ENCODE measurements at regions not wholly inside any gene's neighbourhood (a gene's known extent, or its start where the extent isn't known, plus 50 kb on each side); places are given as distances from the start of the nearest gene placed in this dataset.
"Not testable (repeated sequence)": the region's sequence is repeated elsewhere in the genome, so short reads cannot be mapped to it uniquely, and the experiment has no call there.

DNA sequence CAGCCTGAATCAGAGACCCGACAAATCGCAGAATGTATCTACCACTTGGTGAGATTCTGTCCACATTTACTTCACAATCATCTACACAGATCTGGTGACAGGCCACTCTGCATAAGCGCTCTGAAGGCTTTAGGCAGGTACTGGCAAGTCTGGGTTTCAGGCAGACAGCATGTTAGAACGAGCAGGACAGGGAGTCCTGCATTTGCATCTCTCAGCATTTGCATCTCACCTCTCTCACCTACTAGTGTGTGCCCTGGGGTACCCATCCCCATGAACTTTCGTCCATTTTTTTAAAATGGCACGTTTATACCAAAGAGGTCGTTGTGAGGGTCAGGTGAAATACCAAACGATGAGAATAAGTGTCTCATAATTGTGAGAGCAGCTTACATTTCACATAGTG, 108.2 kb downstream of the SPATA31A1 start:
- H3K27ac ChIP-seq: peak overlapping the region; percentile 45
- peak; percentile 31 for DNase-seq (ENCODE audit: low read depth, low spot score)

DNA sequence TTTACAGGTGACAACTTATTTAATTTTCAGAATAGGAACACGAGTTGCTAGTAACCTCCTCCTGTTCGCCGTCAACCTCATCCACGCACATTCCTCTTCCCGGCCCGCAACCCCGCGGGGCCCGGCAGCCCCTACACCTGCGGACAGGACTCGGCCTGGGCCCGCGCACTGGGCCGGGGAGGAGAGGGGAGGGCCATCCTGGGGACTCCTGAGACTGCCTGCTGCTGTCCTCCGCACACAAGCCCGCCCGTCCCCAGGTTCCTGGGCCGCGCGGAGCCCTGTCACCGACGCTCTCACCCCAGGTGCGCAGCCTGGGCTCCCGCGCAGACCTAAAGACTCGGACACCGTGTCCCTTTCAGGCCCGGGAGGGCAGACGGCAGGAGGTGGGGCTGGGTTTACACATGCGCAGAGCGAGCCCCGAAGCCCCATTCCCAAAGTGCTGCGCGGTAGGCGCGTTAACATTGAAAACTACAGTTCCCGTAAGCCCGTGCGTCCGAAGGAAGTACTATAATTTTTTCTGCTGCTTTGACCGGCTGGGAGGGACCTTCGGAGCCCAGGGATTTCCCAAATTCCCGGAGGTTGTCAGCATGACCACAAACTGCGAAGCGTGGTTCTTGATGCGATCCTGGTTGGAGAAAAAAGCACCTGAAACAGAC, 108.8 kb downstream of the SPATA31A1 start:
- peak overlapping the region; percentile 45 for H3K27ac ChIP-seq
- DNase-seq (ENCODE audit: low read depth, low spot score): peak; percentile 24

DNA sequence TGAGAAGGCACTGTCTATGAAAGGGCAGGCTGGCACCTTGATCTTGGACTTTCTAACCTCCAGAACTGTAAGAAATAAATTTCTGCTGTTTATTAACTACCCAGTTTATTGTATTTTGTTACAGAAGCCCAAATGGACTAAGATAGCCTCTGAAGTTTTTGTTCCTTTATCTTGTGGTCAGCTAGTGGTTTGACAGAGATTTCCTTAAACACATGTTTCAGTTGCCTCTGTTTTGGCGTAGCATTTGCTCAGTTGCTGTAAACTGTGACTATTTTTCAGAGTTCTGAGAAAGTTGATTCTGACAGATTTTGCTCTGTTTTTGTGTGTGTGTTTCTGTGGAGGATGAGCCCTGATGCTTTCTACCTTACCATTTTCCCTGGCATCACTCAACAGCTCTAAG, 119.0 kb downstream of the SPATA31A1 start:
- H3K27ac ChIP-seq; DNase-seq (ENCODE audit: low read depth, low spot score): not testable (repeated sequence)

DNA sequence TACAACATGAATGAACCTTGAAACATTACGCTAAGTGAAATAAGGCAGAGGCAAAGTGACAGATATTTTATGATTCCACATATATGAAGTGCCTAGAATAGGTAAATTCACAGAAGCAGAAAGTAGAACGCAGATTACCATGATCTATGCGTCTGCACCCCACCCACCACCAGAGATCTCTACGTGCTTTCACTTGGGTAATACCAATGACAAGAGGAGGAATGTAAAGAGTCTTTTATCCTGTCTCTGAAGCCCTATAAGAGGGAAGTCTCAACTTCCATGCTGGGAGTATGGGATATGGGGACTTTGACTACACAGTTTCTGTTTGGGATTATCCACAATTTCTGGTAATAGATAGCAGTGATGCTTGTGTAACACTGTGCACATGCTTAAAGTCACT, 127.6 kb downstream of the SPATA31A1 start:
- H3K27ac ChIP-seq; DNase-seq (ENCODE audit: low read depth, low spot score): not testable (repeated sequence)

DNA sequence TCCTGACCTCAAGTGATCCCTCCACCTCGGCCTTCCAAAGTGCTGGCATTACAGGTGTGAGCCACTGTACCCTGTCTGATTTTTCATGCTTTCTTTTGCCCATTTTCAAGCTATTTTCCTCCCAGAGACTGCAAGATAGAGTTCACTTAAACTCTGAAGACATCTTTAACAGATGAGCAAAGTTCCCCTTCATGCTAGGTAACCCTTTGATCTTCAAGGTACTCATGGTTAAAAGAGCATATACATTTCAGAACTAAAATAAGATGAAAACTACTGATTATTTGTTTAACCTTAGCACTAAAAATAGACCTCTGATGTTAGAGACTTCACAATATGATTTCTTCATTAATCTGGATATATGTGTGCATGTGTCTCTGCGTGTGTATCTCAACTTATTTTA, 128.4 kb downstream of the SPATA31A1 start:
- H3K27ac ChIP-seq; DNase-seq (ENCODE audit: low read depth, low spot score): not testable (repeated sequence)

DNA sequence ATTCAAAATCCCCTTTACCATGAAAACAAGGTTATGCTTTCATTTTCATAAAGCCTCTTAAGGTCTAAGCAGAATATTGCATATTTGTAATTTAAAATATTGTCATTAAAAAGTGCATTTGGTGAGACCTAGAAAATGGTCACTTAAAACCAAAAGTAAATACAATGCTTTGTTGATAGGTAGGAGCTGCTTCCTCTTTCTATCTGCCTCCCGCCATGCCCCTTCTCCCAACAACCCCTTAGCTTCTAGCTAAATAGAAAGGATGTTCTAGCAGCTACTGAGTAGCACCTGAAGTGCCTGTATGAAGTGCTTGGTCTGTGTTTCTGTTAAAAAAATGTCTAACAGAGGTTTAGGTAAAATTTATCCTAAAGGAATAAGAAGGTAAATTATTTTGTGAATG, 128.8 kb downstream of the SPATA31A1 start:
- H3K27ac ChIP-seq; DNase-seq (ENCODE audit: low read depth, low spot score): not testable (repeated sequence)

DNA sequence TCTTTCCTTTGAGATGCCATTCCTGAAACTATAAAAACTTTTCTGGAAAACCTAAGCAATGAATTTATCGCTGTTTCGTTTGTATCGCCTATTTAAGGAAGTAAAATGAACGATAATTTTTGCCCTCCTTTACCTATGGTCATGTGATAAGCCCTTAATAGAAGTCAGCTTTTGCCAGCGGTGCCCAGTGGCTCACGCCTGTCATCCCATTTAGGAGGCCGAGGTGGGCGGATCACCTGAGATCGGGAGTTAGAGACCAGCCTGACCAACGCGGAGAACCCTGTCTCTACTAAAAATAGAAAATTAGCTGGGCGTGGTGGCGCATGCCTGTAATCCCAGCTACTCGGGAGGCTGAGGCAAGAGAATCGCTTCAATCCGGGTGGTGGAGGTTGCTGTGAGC, 132.0 kb downstream of the SPATA31A1 start:
- not testable (repeated sequence) for DNase-seq (ENCODE audit: low read depth, low spot score)

DNA sequence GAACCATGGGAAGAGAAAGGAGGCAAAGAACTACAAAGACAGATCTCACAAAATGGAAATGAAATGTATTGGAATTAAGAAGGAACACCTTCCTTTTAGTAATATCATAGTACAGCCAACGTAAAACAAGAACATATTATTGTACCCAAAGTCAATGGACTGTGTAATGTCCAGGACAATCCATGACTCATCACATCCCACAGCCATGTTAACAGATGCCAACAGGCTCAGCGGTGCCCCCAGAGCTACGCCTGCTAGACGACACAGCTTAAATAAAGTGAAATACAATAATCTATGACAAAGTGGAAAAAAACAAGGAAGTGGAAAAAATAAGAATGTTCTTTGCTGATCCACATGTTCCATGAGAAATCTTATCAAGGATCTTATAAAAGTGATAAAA, 140.8 kb downstream of the SPATA31A1 start:
- H3K27ac ChIP-seq; DNase-seq (ENCODE audit: low read depth, low spot score): not testable (repeated sequence)

More for the DNA sequence above, 132.0 kb downstream of the SPATA31A1 start:
- not testable (repeated sequence) for H3K27ac ChIP-seq

DNA sequence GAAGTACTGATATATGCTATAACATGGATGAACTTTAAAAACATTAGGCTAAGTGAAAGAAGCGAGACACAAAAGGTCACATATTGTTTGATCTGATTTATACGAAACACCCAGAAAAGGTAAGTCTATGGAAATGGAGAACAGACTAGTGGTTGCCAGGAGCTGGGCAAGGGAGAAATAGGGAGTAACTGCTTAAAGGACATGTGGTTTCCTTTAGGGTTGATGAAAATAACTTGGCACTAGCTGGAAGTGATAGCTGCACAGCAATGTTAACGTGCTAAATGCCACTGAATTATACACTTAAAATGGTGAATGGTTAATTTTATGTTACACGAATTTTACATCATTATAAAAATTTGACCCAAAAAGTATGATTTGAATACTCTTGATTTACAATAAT, 147.7 kb downstream of the SPATA31A1 start:
- not testable (repeated sequence) for H3K27ac ChIP-seq; DNase-seq (ENCODE audit: low read depth, low spot score)

DNA sequence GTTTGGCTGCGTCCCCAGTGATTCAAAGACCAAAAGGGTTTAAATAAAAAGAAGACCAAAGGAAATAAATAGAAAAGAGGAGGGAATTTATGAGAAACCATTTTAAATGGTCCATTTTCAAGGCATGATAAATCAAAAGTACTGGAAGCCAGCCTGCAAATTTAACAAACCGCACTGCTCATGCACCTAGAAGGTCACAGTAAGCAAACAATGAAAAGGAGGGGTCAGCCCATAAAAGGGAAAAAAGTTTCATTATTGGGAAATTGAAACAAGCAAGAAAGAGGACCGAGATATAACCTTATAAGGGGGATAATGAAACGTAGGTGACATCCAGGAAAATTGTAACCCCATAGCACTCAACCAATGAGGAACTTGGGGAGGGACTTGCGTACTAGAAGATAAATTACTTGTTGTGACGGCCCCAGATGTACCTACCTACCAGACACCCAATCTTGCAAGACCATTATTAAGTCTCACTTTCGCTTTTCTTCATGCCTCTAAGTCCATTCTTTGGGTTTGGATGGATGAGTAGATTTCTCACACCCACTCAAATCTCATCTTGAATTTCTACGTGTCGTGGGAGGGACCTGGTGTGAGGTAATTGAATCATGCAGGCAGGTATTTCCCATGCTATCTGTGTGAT, 172.0 kb downstream of the SPATA31A1 start:
- not testable (repeated sequence) for DNase-seq (ENCODE audit: low read depth, low spot score); H3K27ac ChIP-seq

DNA sequence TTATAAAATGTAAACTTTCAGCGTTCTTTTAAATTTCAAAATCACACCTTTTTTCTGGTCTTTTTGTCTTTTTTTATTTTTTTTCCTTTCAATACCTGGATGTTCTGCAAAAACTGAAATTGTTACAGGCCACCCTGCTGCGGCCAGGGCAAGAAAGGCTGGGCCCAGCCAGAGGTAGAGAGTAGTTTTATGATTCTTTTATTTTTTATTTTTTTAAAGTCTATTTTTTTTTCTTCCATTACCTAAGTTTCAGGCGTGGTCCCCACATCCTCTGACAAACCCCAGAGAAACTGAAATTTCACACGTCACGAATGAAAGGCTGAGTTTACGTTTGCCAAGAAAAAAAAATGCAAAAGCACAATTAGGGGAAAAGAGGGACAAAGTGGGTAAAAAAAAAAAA, 177.1 kb downstream of the SPATA31A1 start:
- H3K27ac ChIP-seq; DNase-seq (ENCODE audit: low read depth, low spot score): not testable (repeated sequence)

DNA sequence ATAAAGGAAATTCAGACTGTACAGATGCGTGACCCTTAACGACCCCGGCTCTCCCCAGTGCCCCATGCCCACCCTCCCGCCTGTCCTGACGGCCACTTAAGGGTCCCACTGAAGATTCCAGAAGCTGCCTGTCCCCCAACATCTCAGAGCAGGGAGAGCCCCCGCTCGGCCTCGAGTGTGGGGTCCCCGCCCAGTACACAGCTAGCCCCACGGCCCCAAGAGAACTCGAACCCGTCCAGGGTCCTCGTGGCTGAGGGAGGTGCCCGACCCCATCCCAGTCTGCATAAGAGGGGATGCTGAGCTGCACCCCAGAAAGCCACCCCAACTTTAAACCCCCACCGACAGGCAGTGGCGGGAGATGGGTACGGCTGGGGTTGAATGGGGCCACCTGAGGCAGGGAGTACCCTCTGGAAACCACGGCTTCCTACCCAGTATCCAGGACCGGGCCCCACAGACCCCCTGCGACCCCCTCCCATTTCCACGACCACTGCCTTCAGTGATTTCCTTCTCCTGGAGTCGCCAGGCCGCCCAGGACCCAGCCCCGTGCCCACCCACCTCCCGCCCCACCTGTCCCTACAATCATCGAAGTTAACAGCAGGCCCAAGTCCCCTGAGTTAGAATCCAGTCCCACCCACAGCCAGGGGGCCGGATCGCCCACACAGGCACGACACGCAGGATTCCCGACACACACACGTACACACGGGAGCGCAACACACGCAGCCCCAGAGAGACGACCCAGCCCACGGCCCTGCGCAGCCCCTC, 177.7 kb downstream of the SPATA31A1 start:
- DNase-seq (ENCODE audit: low read depth, low spot score); H3K27ac ChIP-seq: not testable (repeated sequence)

DNA sequence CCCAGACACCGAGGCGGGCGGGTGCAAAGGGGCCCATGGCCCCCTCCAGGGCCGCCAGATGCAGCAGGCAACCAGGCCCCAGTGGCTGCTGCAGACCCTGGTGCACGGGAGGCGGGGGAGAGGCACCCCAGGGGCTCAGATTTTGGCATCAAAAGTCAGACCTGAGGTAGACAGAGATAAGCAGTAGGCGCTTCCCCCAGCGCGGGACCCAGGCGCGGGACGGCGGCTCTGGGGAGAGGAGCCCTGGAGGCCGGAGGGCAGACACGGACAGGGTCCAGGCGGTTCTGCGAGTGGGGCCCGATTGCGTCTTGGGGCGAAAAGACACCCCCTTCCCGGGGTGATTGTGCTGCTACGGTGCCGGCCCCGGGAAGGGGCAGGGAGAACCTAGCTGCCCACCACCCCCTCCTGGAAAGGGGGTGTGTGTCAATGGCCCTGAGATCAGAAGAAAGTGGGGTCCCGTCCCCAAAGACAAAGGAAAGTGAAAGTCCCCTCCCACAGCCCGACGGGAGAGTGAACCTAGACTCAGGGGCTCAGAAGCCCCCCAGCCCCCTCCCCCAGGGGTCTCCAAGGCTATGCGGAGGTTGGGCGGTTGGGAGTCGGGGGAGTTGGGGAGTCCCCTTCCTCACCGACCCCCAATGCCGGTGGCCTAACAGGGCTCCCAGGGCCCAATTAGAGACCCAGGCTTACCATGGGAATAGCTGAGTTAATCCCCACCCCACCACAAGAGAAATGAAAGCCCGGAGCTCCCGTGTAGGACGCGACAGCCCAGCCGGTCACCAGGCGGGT, 178.5 kb downstream of the SPATA31A1 start:
- not testable (repeated sequence) for H3K27ac ChIP-seq; DNase-seq (ENCODE audit: low read depth, low spot score)

DNA sequence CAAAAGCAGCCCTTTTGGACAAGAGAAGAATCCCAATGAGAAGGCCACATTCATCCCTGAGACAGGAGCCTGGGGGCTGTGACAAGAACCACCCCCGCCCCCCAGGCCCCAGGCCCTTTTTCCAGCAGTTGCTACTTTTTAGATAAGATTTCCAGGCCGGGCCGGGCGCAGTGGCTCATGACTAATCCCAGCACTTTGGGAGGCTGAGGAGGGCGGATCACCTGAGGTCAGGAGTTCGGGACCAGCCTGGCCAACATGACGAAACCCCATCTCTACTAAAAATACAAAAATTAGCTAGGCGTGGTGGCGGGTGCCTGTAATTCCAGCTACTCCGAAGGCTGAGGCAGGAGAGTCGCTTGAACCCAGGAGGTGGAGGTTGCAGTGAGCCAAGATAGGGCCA, 179.4 kb downstream of the SPATA31A1 start:
- H3K27ac ChIP-seq; DNase-seq (ENCODE audit: low read depth, low spot score): not testable (repeated sequence)

DNA sequence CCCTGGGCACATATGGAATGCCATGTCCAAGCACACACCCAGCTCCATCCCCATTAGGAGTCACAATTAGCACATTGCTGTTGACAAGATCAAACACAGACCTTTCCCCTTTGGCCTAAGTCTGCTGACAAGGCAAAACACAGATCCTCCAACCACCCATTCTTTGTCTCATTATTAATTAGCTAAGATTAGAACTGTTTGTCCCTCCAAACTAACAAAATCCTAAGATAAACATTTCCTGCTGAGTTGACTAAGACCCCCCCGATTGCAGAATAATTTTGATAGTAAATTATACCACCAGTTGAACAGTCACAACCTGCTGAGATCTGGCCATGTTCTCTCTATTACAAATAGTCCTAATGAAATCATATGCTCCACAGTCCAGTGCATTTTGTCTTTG, 186.7 kb downstream of the SPATA31A1 start:
- not testable (repeated sequence) for H3K27ac ChIP-seq; DNase-seq (ENCODE audit: low read depth, low spot score)

DNA sequence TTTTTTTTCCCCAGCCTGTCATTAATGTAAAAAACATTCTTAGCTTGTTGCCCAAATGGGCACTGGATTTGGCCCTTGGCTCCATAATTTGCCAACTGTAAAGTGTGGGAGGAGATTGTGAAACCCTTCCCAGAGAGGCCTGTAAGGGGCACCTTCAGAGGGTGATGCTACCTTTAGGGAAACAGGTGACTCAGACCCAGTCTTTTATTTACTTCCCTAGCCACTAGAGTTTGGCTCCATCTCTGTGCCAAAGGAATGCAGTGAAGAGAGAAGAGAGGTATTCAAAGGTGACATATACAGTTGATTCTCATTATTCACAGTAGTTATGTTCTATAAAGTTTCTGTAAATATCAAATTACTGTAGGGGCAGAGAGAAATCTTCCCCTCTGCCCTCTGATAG, 189.6 kb downstream of the SPATA31A1 start:
- H3K27ac ChIP-seq; DNase-seq (ENCODE audit: low read depth, low spot score): not testable (repeated sequence)

DNA sequence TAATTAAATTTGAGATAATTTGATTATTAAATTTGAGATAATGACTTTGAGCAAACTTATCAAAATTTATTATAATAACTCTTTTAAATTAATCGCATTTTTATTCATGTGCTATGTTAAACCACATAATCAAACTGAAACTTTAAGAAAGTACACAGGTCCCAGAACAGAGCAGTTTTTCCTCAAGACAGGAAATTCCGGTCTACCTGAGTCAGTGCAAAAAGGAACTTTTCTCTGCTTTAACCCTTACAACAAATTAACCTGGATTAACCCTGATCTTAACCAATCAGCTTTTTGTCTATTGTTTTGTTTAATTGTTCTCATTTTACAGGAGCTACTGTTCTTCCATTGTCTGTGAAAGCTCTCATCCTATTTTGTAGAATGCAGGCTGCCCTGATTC, 195.1 kb downstream of the SPATA31A1 start:
- peak overlapping the region; percentile 39 for H3K27ac ChIP-seq
- not testable (repeated sequence) for DNase-seq (ENCODE audit: low read depth, low spot score)

DNA sequence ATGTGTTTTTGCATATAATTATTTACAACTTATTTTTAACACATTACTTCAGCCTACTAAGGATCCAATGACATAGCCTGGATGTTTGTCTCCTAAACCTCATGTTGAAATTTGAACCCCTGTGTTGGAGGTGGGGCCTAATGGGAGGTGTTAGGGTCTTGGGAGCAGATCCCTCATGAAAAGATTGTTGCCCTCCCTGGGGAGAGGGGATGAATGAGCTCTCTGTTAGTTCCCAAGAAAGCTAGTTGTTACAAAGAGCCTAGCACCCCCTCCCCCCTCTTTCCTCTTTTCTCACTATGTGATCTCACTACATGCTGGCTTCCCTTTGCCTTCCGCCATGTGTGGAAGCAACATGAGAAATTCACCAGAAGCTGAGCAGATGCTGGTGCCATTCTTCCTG, 196.1 kb downstream of the SPATA31A1 start:
- not testable (repeated sequence) for DNase-seq (ENCODE audit: low read depth, low spot score); H3K27ac ChIP-seq

DNA sequence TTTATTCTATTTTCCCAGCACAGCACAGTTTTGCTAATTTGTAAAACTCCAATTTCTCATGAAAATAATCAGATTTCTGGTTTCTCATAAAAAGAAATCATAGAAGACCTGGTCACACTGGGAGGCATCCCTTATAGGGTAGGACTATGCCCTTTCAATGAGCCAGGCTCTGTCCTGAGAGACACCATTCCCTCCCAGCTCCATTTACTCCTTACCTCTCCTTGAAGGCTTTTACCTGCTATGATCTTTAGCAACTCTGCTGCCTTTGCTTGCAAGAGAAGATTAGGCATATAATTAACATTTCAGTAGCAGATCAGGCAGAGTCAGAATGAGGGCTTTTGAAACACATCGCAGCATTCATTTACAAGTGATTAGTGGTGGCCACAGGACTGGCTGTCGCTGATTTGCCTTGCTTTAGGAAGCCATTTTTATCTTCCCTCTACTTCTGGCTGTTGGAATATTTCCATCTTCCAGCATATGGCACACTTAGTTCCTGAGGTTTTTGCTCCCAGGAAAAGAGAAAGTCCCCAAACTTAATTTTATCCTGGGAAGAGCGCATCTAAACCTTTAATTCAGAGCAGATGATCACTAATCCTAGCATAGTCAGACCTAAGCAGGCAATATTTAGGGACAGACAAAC, 196.9 kb downstream of the SPATA31A1 start:
- not testable (repeated sequence) for H3K27ac ChIP-seq

DNA sequence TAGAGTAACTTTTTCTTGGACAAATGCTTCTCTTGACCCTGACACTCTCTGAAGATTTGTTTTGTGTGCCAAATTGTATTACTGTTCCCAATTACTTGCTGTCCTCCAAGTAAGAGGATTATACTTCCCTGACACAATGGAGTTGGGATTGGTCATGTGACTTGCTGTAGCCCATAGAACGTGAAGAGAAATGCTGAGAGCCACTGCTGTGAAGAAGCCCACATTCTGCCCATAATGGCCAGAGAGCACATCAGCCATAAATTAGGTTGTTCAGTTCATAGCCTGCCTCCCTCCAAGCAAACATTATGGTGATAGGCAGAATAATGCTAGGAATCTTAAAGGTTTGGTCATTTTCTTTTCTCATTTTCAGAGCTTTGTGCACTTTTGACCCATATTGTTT, 198.9 kb downstream of the SPATA31A1 start:
- H3K27ac ChIP-seq; DNase-seq (ENCODE audit: low read depth, low spot score): not testable (repeated sequence)

More for the DNA sequence above, 196.9 kb downstream of the SPATA31A1 start:
- DNase-seq (ENCODE audit: low read depth, low spot score): not testable (repeated sequence)

Measured in epithelial cell of prostate (primary cell).